HEK293T (cell line): ENCODE measurements at regions not wholly inside any gene's neighbourhood (a gene's known extent, or its start where the extent isn't known, plus 50 kb on each side); places are given as distances from the start of the nearest gene placed in this dataset.

Source experiments
- CTCF ChIA-PET: fragments of 350-600 bp; formaldehyde crosslinking; extraction: SDS; loops from one replicate; lab custom pipeline; 2021; ENCODE audit warnings: antibody characterized with exemption, inconsistent platforms; lab: Yijun Ruan, JAX
- POLR2A ChIA-PET: fragments of 350-600 bp; formaldehyde crosslinking; extraction: SDS; loops from one replicate; lab custom pipeline; 2020; ENCODE audit warnings: antibody characterized with exemption, inconsistent platforms; lab: Yijun Ruan, JAX
- DNase-seq: peaks from one replicate; pipeline ENCODE4 v3.0.0; 2012; ENCODE audit warnings: mixed read lengths; ENCODE audit errors: extremely low spot score
- ARNT ChIP-seq: fragments of 450-650 bp; IDR thresholded peaks from 2 replicates; pipeline ENCODE4 v1.6.1; 2017; ENCODE audit warnings: mild to moderate bottlenecking
- BHLHE40 ChIP-seq: fragments of 450-650 bp; IDR thresholded peaks from 2 replicates; pipeline ENCODE4 v1.6.1; 2016; ENCODE audit warnings: mild to moderate bottlenecking, moderate library complexity, borderline replicate concordance
- CTBP1 ChIP-seq: fragments of 450-650 bp; IDR thresholded peaks from 2 replicates; pipeline ENCODE4 v1.6.1; 2016; ENCODE audit warnings: borderline replicate concordance
- ELF4 ChIP-seq: fragments of 450-650 bp; IDR thresholded peaks from 2 replicates; pipeline ENCODE4 v1.6.1; 2017; ENCODE audit warnings: antibody characterized with exemption
- FOXA1 ChIP-seq: fragments of 450-650 bp; IDR thresholded peaks from 2 replicates; pipeline ENCODE4 v1.6.1; 2016; ENCODE audit warnings: mild to moderate bottlenecking
- FOXK2 ChIP-seq: fragments of 450-650 bp; IDR thresholded peaks from 2 replicates; pipeline ENCODE4 v1.6.1; 2016; ENCODE audit warnings: mild to moderate bottlenecking
- FOXM1 ChIP-seq: fragments of 450-650 bp; IDR thresholded peaks from 2 replicates; pipeline ENCODE4 v1.6.1; 2017; ENCODE audit warnings: mild to moderate bottlenecking, borderline replicate concordance
- HDGF ChIP-seq: fragments of 450-650 bp; IDR thresholded peaks from 2 replicates; pipeline ENCODE4 v1.6.1; 2017; ENCODE audit warnings: antibody characterized with exemption, borderline replicate concordance
- L3MBTL2 ChIP-seq: fragments of 450-650 bp; conservative IDR thresholded peaks from 2 replicates; pipeline ENCODE4 v1.6.1; 2016; ENCODE audit warnings: mild to moderate bottlenecking
- LEF1 ChIP-seq: fragments of 450-650 bp; IDR thresholded peaks from 2 replicates; pipeline ENCODE4 v1.6.1; 2017; ENCODE audit warnings: mild to moderate bottlenecking, borderline replicate concordance
- NFRKB ChIP-seq: fragments of 450-650 bp; IDR thresholded peaks from 2 replicates; pipeline ENCODE4 v1.6.1; 2016; ENCODE audit warnings: mild to moderate bottlenecking, moderate library complexity
- SP1 ChIP-seq: fragments of 450-650 bp; IDR thresholded peaks from 2 replicates; pipeline ENCODE4 v1.6.1; 2017
- SUZ12 ChIP-seq: fragments of 450-650 bp; IDR thresholded peaks from 2 replicates; pipeline ENCODE4 v1.6.1; 2016; ENCODE audit warnings: mild to moderate bottlenecking
- TARDBP ChIP-seq: fragments of 450-650 bp; IDR thresholded peaks from 2 replicates; pipeline ENCODE4 v1.6.1; 2016
- ZNF384 ChIP-seq: fragments of 450-650 bp; IDR thresholded peaks from 2 replicates; pipeline ENCODE4 v1.6.1; 2016
- TF ChIP-seq, protein P1 (sequence below): fragments of 450-650 bp; IDR thresholded peaks from 2 replicates; pipeline ENCODE4 v1.6.1; 2016

DNA sequence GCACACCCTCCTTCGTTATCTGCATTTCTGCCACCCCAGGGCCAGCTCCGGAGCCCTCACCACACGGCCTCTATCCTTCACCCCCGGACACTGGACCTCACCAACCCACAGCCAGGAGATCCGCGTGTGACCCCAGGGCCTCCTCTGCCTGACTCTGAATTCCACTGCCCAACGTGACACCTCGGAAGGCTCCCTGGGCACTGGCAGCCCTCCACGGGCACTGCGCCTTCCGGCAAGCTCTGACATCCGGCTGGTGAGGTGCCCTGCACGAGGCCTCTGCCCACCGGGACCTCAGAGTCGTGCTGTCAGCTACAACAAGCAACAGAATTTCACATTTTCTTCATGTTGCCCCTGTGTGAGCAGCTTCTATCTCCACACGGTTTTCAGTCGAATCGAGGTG lies 148.3 kb downstream of the CRYBB2 start:
- no peak for TF ChIP-seq ELF4
- TF ChIP-seq ARNT = no peak
- POLR2A ChIA-PET = no interaction called here
- CTCF ChIA-PET = no interaction called here
- DNase-seq = no peak

DNA sequence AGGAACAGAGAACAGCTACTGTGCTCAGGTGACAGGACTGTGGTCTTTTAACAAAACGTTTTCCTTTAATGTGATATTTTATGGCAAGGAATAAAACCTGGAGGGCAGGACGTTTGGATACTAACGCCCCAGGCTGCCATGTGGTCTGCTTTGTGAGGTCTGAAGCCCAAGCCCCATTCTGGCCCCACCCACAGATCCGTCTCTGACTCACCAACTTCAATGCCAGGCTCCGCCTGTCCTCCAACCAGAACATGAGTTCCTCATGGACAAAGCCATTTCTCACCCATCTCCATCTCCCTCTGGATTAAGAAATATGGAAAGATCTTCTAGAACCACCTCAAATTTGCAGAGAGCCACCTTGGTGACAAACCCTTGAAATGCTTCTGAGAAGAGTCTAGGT lies 148.8 kb downstream of the CRYBB2 start:
- no peak for DNase-seq
- CTCF ChIA-PET = no interaction called here
- POLR2A ChIA-PET = interaction anchor here (1.1 kb wide), 1 partner anchor 13 kb away, joined by 3 read pairs; no protein-coding TSS in a partner anchor

DNA sequence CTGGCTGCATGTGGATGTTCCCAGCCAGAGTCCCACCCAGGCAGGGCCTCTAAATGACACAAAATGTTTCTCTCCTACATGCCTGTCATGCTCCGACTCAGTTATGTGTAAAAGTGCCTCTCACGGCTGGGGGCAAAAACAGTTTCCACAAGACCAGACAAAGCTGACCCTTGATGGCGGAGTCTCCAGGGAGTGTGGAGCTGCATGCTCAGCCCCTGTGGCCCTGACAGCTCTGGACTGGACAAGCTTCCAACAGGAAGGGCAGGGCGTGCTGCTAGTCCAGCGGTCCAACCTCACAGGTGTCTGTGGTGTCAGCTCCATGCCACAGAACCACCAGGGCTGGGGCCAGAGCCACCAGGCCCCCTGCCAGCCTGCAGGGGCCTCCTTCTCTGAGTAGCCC lies 149.6 kb downstream of the CRYBB2 start:
- CTCF ChIA-PET = no interaction called here

More for the DNA sequence above, 148.8 kb downstream of the CRYBB2 start:
- TF ChIP-seq LEF1 = no peak
- no peak for TF ChIP-seq CTBP1
- TF ChIP-seq L3MBTL2 = no peak
- no peak for TF ChIP-seq HDGF
- TF ChIP-seq, protein P1, sequence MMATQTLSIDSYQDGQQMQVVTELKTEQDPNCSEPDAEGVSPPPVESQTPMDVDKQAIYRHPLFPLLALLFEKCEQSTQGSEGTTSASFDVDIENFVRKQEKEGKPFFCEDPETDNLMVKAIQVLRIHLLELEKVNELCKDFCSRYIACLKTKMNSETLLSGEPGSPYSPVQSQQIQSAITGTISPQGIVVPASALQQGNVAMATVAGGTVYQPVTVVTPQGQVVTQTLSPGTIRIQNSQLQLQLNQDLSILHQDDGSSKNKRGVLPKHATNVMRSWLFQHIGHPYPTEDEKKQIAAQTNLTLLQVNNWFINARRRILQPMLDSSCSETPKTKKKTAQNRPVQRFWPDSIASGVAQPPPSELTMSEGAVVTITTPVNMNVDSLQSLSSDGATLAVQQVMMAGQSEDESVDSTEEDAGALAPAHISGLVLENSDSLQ = no peak
- TF ChIP-seq ZNF384 = no peak
- TF ChIP-seq ARNT = no peak
- TF ChIP-seq SUZ12 = no peak
- TF ChIP-seq FOXA1 = no peak
- no peak for TF ChIP-seq SP1
- no peak for TF ChIP-seq NFRKB

DNA sequence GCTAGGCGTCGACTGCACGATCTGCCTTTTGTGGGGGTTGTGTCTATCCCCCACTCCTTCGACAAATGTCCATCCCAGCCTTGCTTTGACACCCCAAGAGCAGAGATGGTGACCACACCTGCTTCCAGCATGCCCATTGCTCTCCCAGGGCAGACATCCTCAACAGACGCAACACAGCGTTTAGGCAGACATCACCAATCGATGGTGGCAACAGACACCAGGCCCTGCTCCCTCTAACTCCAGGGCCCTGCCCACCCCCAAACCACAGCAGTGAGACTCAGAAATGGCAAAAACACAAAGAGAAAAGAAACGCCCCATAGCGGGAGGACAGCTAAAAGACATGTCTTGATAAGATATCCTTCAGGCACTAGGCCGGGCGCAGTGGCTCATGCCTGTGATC lies 150.9 kb downstream of the CRYBB2 start:
- TF ChIP-seq, protein P1 = no peak
- TF ChIP-seq TARDBP = no peak
- no peak for DNase-seq
- CTCF ChIA-PET = no interaction called here
- POLR2A ChIA-PET = no interaction called here

More for the DNA sequence above, 149.6 kb downstream of the CRYBB2 start:
- POLR2A ChIA-PET = interaction anchor here (1.1 kb wide), 1 partner anchor 12 kb away, joined by 3 read pairs; no protein-coding TSS in a partner anchor
- TF ChIP-seq FOXK2 = no peak
- TF ChIP-seq FOXM1 = no peak
- TF ChIP-seq SP1 = no peak
- TF ChIP-seq CTBP1 = no peak
- no peak for TF ChIP-seq ELF4
- no peak for TF ChIP-seq ZNF384
- no peak for TF ChIP-seq BHLHE40
- no peak for TF ChIP-seq HDGF
- TF ChIP-seq TARDBP = no peak
- no peak for TF ChIP-seq ARNT
- no peak for TF ChIP-seq FOXA1
- TF ChIP-seq, protein P1 = no peak
- no peak for TF ChIP-seq NFRKB
- no peak for TF ChIP-seq LEF1
- no peak for TF ChIP-seq L3MBTL2
- TF ChIP-seq SUZ12 = no peak
- DNase-seq = no peak

DNA sequence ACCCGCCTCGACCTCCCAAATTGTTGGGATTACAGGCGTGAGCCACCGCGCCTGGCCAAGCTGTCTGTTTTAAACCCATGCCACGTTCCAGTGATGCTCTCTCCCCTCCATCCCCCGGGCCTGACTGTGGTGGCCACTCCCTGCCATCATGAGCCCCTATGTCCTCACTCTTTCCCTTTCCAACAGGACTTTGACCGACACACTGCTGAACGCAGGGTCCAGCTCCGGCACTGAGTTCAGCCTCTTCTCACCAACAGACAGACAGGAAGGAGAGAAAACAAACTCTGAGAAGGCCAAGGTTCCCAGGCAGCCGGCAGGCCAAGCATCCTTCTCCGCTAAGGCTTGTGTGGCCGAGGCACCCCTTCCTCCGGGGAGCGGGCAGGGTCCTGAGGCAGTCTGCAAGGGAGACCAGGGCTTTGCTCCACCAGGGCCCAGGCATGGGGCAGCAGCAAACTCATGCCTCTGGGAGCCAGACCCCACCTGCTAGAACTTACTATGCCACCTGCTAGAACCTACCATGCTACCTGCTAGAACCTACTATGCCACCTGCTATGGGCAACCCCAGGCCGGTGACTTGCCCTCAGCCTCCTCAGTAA lies 152.7 kb downstream of the CRYBB2 start:
- POLR2A ChIA-PET = no interaction called here
- TF ChIP-seq ELF4 = no peak
- TF ChIP-seq ZNF384 = no peak
- no peak for TF ChIP-seq ARNT
- no peak for TF ChIP-seq FOXK2
- TF ChIP-seq BHLHE40 = no peak
- CTCF ChIA-PET = no interaction called here
- no peak for DNase-seq

DNA sequence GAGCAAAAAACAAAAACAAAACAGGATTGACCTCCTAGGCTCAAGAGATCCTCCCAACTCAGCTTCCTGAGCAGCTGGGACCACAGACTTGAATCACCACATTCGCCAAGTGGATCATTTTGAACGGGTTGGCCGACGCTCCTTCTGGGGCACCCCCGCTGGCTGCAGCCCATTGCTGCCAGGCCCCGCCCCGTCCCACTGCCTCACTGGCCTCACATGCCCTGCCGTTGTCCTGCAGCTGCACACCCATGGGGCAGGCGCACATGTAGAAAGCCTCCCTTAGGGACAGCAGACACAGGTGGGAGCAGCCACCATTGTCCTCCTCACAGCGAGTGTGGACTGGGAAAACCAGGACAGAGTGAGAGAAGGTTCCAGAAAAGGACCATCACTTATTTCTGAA lies 154.5 kb downstream of the CRYBB2 start:
- POLR2A ChIA-PET = no interaction called here
- no peak for DNase-seq
- no peak for TF ChIP-seq SP1
- no peak for TF ChIP-seq LEF1
- no peak for TF ChIP-seq FOXM1
- TF ChIP-seq ZNF384 = no peak
- no peak for TF ChIP-seq FOXA1
- TF ChIP-seq TARDBP = no peak
- TF ChIP-seq ARNT = no peak
- TF ChIP-seq CTBP1 = no peak
- TF ChIP-seq, protein P1 = no peak
- no peak for TF ChIP-seq HDGF
- no peak for TF ChIP-seq ELF4
- TF ChIP-seq FOXK2 = no peak
- no peak for TF ChIP-seq BHLHE40
- no peak for TF ChIP-seq SUZ12
- no peak for TF ChIP-seq NFRKB
- TF ChIP-seq L3MBTL2 = no peak
- CTCF ChIA-PET = interaction anchor here (0.6 kb wide), 1 partner anchor 297 kb away, joined by 3 read pairs; no protein-coding TSS in a partner anchor
